Panc1 (cell line): ENCODE measurements at regions not wholly inside any gene's neighbourhood (a gene's known extent, or its start where the extent isn't known, plus 50 kb on each side); places are given as distances from the start of the nearest gene placed in this dataset.

Source experiments
- ATAC-seq: fragments of 200-7000 bp; cut with Tn5 transposase; 2 replicates; pipeline ENCODE4 v1.9.1; 2020; ENCODE audit warnings: mild to moderate bottlenecking, moderate library complexity
- BruUV-seq: library from RNA; stranded (reverse); fragments of 400-500 nt; replicated peaks from 2 replicates; lab custom pipeline; 2021; lab: Mats Ljungman, UMichigan
- CTCF ChIA-PET: fragments of 300-600 bp; sonication (Branson Sonifier 250); formaldehyde crosslinking; loops from one replicate; lab custom pipeline; 2022; ENCODE audit warnings: antibody characterized with exemption; lab: Charles Lee
- POLR2A ChIA-PET: fragments of 300-600 bp; sonication (Branson Sonifier 250); formaldehyde crosslinking; loops from one replicate; lab custom pipeline; 2022; ENCODE audit warnings: antibody characterized with exemption; lab: Charles Lee
- DNase-seq: peaks from one replicate; pipeline ENCODE4 v3.0.0-alpha.2; 2010; ENCODE audit warnings: low read depth, low spot score
- H3K27ac ChIP-seq: 2 replicates; pipeline ENCODE4 v1.5.1; 2011; ENCODE audit warnings: mild to moderate bottlenecking, low read length, inconsistent platforms
- H3K27me3 ChIP-seq: fragments of 200-500 bp; sonication (Bioruptor generic); 2 replicates; pipeline ENCODE4 v1.6.0; 2014; ENCODE audit warnings: low read length, inconsistent platforms; ENCODE audit not compliant: control insufficient read depth, insufficient read depth
- H3K36me3 ChIP-seq: fragments of 200-500 bp; sonication (Bioruptor generic); 2 replicates; pipeline ENCODE4 v1.5.1; 2014; ENCODE audit warnings: inconsistent platforms, mild to moderate bottlenecking, low read length, moderate library complexity; ENCODE audit not compliant: control insufficient read depth, insufficient read depth
- H3K4me1 ChIP-seq: 2 replicates; pipeline ENCODE4 v1.5.1; 2011; ENCODE audit warnings: inconsistent platforms, mild to moderate bottlenecking, low read length, moderate library complexity; ENCODE audit not compliant: control insufficient read depth, insufficient read depth
- H3K4me3 ChIP-seq, 2 experiments: 2 replicates each; pipeline ENCODE4 v1.5.1; 2011 to 2012; ENCODE audit warnings: low read depth in 2 of 2, low read length in 2 of 2, mild to moderate bottlenecking in 2 of 2, inconsistent platforms in 1 of 2, moderate library complexity in 1 of 2
- H3K9me3 ChIP-seq: fragments of 200-500 bp; sonication (Bioruptor generic); 2 replicates; pipeline ENCODE4 v1.5.1; 2014; ENCODE audit warnings: low read depth, mild to moderate bottlenecking, inconsistent platforms, low read length, moderate library complexity; ENCODE audit not compliant: control insufficient read depth, insufficient read depth
- CTCF ChIP-seq: fragments of 450-650 bp; IDR thresholded peaks from 2 replicates; pipeline ENCODE4 v1.5.1; 2017; ENCODE audit warnings: mild to moderate bottlenecking
- POLR2AphosphoS5 ChIP-seq: IDR thresholded peaks from 2 replicates; pipeline ENCODE4 v1.6.1; 2012; ENCODE audit warnings: mild to moderate bottlenecking, low read depth, low read length, moderate library complexity
- REST ChIP-seq, 2 experiments: IDR thresholded peaks; 2 replicates each; pipeline ENCODE4 v1.6.1; 2011 to 2012; ENCODE audit warnings: low read depth in 2 of 2, control low read depth in 1 of 2, low read length in 1 of 2, mild to moderate bottlenecking in 1 of 2, moderate library complexity in 1 of 2; ENCODE audit not compliant: insufficient read depth in 1 of 2
- SIN3A ChIP-seq: IDR thresholded peaks from 2 replicates; pipeline ENCODE4 v1.6.1; 2012; ENCODE audit warnings: low read depth, mild to moderate bottlenecking, low read length, moderate library complexity, borderline replicate concordance; ENCODE audit not compliant: insufficient read depth
- TCF7L2 ChIP-seq: IDR thresholded peaks from 2 replicates; pipeline ENCODE4 v1.6.1; 2011; ENCODE audit warnings: mild to moderate bottlenecking, low read depth, low read length, inconsistent platforms
- in situ Hi-C: cut with HindIII; loops from 2 replicates; pipeline ENCODE4 v1.10.0; 2016; ENCODE audit warnings: low sequenced_read_pairs, low pct_unique_long_range_greater_than_20kb
- intact Hi-C: fragments of 100-400 bp; cut with micrococcal nuclease; formaldehyde crosslinking; loops from one replicate; pipeline ENCODE4 v1.10.0; 2022; ENCODE audit not compliant: unreplicated experiment

- CTCF ChIA-PET: interaction anchor here (1.8 kb wide), 1 partner anchor 20 kb away, joined by 5 read pairs; no protein-coding TSS in a partner anchor
- intact Hi-C loops: no loop called here
- no TSS peak for BruUV-seq
- Histone ChIP-seq H3K9me3 (no peaks in the 10 kb centered on the region), H3K36me3 (no peaks in the 10 kb centered on the region), H3K27ac (peak overlapping the region; percentile 84), H3K4me1 (peaks cover 88% of the 10 kb centered on the region), H3K4me3 (peak overlapping the region; percentile 44 to 59), H3K27me3 (no peaks in the 10 kb centered on the region)
- POLR2A ChIA-PET: interaction anchor here (0.6 kb wide), 1 partner anchor 24 kb away, joined by 3 read pairs; no protein-coding TSS in a partner anchor
- ATAC-seq (peak; percentile 61), DNase-seq (no peak)
- TF ChIP-seq REST (IDR thresholded peaks at IDR 0.05; ENCODE audit: insufficient read depth in 1 of 2, low read depth in 2 of 2, low read length in 1 of 2) (no peak), POLR2AphosphoS5 (peak; percentile 49; the same call in 1 of the 2 replicates)
- in situ Hi-C loops: no loop called here
Observed at GRCh38 chr17:77449908-77450741, 309.4 kb downstream of the SEC14L1 start.

- DNase-seq: no peak
- Histone ChIP-seq H3K4me3 (peak overlapping the region; percentile 44 to 59), H3K36me3 (no peaks in the 10 kb centered on the region; the same call in 1 of the 2 replicates), H3K27me3 (no peaks in the 10 kb centered on the region), H3K4me1 (peaks cover 84% of the 10 kb centered on the region), H3K27ac (peak overlapping the region; percentile 84), H3K9me3 (no peaks in the 10 kb centered on the region)
- intact Hi-C loops: no loop called here
- no TSS peak for BruUV-seq
- POLR2A ChIA-PET: interaction anchor here (0.6 kb wide), 1 partner anchor 23 kb away, joined by 3 read pairs; no protein-coding TSS in a partner anchor
- TF ChIP-seq CTCF: no peak
- no peak for TF ChIP-seq SIN3A
- TF ChIP-seq POLR2AphosphoS5: no peak
- TF ChIP-seq REST (IDR thresholded peaks at IDR 0.05; ENCODE audit: insufficient read depth in 1 of 2, low read depth in 2 of 2, low read length in 1 of 2): no peak
- TF ChIP-seq TCF7L2: no peak
- CTCF ChIA-PET: interaction anchor here (1.8 kb wide), 1 partner anchor 21 kb away, joined by 5 read pairs; no protein-coding TSS in a partner anchor
- ATAC-seq: peak; percentile 5
- in situ Hi-C loops: no loop called here
Observed at GRCh38 chr17:77450742-77451244, 310.0 kb downstream of the SEC14L1 start.
